GM19395 (cell line): ENCODE measurements at regions not wholly inside any gene's neighbourhood (a gene's known extent, or its start where the extent isn't known, plus 50 kb on each side); places are given as distances from the start of the nearest gene placed in this dataset.

Experiments
- ATAC-seq: cut with Tn5 transposase; IDR thresholded peaks from one replicate; pipeline ENCODE4 v1.9.1; 2021; ENCODE audit warnings: mild to moderate bottlenecking, moderate library complexity; ENCODE audit not compliant: unreplicated experiment

- ATAC-seq = no peak
These were observed 270.6 kb downstream of the AEBP2 start for GRCh38 chr12:19709889-19710288.

- ATAC-seq = no peak
These were observed 271.8 kb downstream of the AEBP2 start for GRCh38 chr12:19710811-19711793.

GRCh38 chr12:19712041-19712440, 272.7 kb downstream of the AEBP2 start:
- ATAC-seq = no peak

- no peak for ATAC-seq
These were observed 279.1 kb downstream of the AEBP2 start for GRCh38 chr12:19718401-19718800.

- no peak for ATAC-seq
These were observed 280.4 kb downstream of the AEBP2 start for GRCh38 chr12:19719672-19720071.

- ATAC-seq = no peak
These were observed 286.8 kb downstream of the AEBP2 start for GRCh38 chr12:19726122-19726521.

- no peak for ATAC-seq
These were observed 287.3 kb downstream of the AEBP2 start for GRCh38 chr12:19726592-19726991.

- ATAC-seq = no peak
These were observed 297.7 kb downstream of the AEBP2 start for GRCh38 chr12:19737019-19737418.

- ATAC-seq = no peak
These were observed 300.0 kb downstream of the AEBP2 start for GRCh38 chr12:19739195-19739776.

GRCh38 chr12:19740472-19741131, 301.3 kb downstream of the AEBP2 start:
- no peak for ATAC-seq

GRCh38 chr12:19741132-19741489, 301.8 kb downstream of the AEBP2 start:
- no peak for ATAC-seq

- ATAC-seq = no peak
These were observed 305.5 kb downstream of the AEBP2 start for GRCh38 chr12:19744705-19745218.

GRCh38 chr12:19746471-19746870, 307.2 kb downstream of the AEBP2 start:
- ATAC-seq = no peak

GRCh38 chr12:19749906-19750574, 310.7 kb downstream of the AEBP2 start:
- no peak for ATAC-seq

GRCh38 chr12:19751078-19751477, 311.8 kb downstream of the AEBP2 start:
- no peak for ATAC-seq

GRCh38 chr12:19752712-19753111, 313.4 kb downstream of the AEBP2 start:
- ATAC-seq = no peak

GRCh38 chr12:19755136-19755535, 315.8 kb downstream of the AEBP2 start:
- ATAC-seq = no peak

- no peak for ATAC-seq
These were observed 318.1 kb downstream of the AEBP2 start for GRCh38 chr12:19757317-19757877.

GRCh38 chr12:19759227-19759626, 319.9 kb downstream of the AEBP2 start:
- ATAC-seq = no peak

GRCh38 chr12:19760611-19761010, 321.3 kb downstream of the AEBP2 start:
- ATAC-seq = no peak

GRCh38 chr12:19761463-19761862, 322.2 kb downstream of the AEBP2 start:
- no peak for ATAC-seq
